Stimulated activated CD8-positive, alpha-beta memory T cell treated with anti-CD3 and anti-CD28 coated beads, Interleukin-15, amount 100 ng/mL, for 1 hour (primary cell): ENCODE measurements at regions not wholly inside any gene's neighbourhood (a gene's known extent, or its start where the extent isn't known, plus 50 kb on each side); places are given as distances from the start of the nearest gene placed in this dataset.

Source experiments
- DNase-seq: peaks from one replicate; pipeline ENCODE4 v3.0.0-alpha.2; 2020; ENCODE audit warnings: low read depth

DNA sequence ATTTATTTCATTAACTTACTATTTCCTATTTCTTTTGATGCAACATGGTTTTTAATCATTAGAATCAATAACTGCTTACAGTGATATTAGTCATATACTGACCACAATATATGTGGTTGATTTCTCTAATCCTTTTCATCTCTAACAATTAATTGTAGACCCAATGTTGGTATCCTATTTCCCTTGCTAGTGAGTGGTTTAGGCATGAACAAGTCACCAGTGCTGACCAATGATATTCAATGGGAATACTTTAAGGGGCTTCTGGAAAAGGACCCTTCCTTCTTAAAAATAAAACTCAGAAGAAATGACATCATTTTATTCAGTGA, 672.4 kb upstream of the GRAMD2B start:
- DNase-seq: no peak

DNA sequence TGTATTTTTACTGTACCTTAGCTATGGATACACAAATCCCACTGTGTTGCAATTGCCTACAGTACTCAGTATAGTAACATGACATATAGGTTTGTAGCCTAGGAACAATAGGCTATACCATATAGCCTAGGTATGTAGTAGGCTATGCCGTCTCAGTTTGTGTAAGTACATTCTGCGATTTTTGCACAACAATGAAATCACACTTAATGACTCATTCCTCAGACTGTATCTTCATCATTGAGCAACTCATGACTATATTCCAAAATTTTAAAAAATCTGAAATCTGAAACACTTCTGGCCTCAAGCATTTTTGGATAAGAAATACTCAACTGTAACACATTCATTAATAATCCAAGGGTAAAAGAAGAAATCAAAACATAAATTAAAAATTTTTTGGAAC, 666.8 kb upstream of the GRAMD2B start:
- DNase-seq: no peak

DNA sequence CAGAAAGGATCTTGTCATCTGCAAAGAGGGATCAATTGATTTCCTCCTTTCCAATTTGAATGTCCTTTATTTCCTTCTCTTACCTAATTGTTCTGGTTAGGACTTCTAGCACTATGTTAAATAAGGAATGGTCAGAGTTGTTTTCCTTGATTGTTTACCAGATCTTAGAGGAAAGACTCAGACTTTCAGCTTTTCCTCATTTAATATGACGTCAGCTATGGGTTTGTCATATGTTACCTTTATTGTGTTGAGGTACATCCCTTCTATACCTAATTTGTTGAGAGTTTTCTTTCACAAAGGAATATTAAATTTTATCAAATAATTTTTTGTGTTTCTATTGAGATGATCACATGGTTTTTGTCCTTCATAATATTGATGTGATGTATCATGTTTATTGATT, 656.5 kb upstream of the GRAMD2B start:
- DNase-seq: no peak

DNA sequence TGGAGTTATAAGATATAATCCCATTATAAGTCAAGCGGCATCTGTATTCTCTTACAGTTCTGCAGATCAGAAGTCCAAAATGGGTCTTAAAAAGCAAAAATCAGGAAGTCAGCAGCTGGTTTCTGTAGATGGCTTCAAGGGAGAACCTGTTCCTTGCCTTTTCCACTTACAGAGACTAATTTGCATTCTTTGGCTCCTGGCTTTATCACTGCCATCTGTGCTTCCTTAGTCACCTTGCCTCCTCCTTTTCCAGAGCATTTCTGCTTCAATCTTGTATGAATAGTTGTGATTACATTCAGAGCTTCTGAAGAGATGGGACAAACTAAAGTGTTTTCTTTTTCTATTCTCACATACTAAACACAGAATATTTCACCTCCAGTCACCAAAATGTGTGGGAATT, 647.3 kb upstream of the GRAMD2B start:
- DNase-seq: no peak

DNA sequence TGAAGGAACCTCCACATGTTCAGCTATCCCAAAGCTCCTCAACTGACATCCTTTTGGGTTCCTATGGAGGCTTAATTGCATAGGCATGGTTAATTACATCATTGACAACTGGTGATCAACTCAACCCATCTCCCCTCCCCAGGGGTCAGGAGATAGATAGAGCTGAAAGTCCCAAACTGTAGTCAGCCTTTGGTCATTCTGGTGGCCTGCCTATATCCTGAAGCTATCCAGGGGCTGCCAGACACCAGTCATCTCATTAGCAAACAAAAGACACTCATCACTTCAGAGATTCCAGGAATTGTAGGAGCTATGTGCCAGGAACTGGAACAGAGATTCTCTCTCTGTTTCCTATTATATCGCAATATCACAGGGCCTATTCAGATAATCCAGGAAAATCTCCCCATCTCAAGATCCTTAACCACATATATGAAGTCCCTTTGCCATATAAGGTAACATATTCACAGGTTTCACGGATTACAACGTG, 646.5 kb upstream of the GRAMD2B start:
- no peak for DNase-seq

DNA sequence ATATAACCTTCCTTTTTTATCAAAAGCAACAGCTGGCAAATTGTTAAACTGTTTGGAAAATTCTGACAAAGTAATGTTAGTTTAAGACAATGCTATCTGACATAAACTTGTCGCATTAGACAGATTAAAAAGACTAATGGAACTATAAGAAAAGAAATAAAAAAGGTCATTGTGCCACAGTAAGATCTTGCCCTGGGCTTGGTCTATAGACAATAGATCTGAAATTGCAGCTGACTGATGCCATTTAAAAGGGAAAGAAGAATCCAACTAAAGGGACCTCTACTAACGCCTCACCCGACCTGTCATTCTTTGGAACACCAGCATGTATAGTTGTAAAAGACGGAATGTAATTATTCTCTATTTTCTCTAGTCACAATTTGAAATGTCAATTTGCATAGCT, 644.4 kb upstream of the GRAMD2B start:
- DNase-seq: no peak

DNA sequence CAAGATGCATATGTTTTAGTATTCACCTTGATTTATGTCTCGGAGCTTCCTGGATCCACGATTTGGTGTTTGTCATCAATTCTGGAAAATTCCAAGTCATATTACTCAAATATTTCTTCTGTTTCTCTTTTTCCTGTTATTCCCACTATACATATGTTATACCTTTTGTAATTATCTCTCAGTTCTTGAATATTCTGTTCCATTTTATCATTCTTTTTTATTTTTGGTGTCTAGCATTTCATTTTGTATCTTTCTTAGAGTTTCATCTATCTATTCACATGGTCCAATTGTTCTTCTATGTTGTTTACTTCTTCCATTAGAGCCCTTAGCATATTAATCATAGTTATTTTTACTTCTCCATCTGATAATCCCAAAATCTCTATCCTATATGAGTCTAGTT, 637.8 kb upstream of the GRAMD2B start:
- DNase-seq: no peak

DNA sequence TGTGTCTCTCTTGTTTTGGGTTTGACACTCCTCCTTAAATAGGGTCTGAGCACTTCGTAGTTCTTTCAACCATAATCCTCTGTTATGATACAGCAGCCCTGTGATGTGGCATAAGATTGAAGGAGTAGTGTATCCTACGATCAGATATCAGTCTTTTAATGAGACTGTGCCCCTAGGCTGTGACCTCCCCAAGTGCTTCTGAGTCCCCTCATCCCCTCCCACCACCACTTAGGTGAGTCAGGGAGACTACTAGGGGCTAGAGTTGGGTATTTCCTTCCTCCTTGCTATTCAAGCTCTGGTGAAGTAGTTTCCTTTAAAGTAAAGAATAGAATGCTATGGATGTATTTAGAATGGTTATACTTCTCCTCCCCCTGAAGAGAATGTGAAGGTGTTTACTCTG, 637.2 kb upstream of the GRAMD2B start:
- DNase-seq: no peak

DNA sequence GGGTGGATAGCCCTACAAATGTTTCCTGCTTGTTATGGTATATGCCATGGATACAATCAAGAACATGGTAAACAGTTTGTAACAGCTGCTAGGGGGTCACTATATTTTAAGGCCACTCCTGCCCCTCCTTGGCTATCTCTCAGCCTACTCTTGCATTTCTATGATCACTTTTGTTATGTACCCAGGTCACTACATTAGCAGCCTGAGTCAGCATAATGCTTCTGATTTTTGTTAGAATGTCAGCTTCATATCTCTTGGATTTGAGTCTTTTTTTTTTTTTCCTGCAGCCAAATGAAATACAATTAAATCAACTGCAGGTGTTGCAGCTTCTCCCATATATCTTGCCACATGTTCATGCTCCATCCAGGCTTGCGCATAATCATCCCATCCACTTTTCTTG, 629.7 kb upstream of the GRAMD2B start:
- DNase-seq: no peak

DNA sequence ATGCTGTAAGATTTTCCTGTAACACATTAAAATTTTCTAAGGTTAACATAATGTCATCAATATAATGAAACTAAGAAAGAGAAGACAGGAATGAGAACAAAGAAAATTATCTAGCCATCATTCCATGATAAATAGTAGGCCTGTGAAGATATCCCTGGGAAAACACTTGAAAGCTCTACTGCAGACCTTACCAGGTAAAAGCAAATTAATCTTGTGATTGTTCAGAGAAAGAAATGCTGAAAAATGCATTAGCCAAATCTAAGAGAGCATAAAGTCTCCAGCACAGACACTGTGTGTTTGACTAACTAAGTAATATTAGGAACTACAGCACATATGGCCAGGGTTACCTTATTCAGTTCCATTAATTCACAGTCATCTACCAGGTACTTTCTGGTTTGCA, 628.3 kb upstream of the GRAMD2B start:
- no peak for DNase-seq

DNA sequence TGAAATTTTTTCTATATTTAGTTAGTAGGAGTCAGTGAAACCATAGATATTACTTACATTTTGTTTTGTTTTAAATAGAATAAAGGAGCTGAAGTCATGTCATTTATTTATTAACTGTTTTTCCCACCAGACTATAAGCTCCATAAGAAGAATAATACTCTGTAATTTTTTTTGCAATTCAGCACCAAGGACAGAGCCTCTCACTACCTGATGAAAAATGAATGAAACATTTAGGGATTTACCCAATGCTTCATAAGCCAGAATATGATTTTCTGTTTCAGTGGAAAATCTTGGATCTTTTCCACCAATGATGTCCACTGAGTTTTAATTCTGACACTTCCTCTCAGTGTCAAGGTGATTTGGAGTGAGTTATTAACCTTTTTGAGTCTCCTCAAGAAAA, 624.9 kb upstream of the GRAMD2B start:
- DNase-seq: no peak

DNA sequence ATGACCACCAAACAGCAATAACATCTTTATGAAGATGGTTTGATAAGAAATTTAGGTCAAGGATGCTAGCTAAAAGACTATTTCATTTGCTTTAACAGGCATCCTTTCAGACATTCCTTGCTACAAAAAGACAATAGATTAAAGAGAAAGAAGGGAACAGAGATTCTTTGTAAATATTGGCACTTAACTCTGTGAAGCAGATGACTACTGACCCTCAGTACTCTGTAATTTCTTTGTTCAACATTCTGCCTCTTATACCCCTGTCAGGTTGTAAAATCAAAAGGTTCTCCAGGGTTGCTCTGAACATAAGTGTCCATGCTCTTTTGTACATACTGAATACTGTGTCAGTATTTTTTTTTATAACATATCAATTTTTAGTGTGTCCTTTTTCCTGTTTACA, 610.6 kb upstream of the GRAMD2B start:
- DNase-seq: no peak

DNA sequence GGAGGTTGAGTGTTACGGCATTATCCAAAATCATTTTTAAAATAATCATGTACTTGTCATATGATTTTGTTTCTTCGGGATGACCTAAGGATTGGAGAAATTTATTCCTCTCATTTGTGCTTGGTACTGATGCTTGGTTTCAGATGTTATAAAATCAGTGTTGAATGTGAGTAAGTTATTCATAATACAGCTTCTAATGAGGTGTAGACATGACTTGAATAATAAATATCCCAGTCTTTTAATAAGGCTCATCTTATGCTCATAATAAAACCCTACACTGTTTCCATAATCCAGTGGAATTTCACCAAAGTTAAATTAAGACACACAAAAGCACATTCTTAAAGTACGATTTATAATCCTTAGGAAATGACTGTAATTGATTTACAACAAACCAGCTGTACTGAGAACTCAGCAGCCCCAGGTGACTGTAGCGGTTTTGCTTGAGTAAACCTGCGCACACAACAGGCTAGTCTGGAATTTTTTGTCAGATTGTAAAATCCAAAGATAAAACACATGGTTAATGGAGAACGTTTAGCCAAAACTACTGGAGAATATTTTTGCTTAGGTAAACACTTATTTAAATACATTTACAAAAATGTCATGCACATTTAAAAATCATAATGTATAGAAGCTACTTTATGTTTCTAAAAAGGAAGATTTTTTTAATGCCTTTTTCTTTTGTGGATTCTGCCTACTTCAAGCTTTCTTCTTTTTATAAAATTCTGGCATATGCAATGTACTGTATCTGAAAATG, 609.8 kb upstream of the GRAMD2B start:
- no peak for DNase-seq

DNA sequence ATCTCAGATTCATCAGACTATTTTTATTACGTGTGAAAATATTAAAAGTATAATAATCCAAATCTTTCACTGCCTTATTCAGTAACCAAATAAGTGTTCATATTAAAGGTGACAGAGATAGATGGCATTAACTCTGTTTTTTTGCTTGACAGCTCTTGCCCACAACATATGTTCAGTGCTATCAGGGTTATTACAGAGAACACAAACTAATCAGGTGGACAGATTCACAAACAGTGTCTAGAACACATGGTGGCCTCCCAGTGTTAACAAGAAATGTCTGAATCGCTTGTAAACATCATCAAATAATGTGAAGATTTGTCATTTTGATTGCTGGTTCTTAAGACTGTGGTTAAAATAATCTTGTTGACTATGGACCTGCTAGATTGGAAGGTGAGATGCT, 609.1 kb upstream of the GRAMD2B start:
- no peak for DNase-seq

DNA sequence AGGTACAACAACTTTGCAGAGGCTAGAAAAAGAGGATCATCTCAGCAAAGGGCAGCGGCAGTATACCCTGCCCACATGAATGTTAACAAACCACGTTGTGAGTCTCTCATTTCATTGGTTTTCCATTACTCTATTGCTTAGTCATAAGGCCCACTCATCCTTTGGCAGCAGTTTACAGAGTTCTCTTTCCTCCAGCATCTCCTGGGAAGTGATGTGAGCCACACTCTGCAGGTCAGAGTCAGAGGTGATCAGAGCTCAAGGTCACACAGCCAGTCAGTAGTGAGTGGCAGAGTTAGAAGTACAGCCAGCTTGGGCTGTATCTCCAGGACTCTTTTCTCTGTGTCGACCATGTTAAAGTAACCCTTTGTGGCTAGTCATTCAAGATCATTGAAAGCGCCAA, 599.6 kb upstream of the GRAMD2B start:
- no peak for DNase-seq

DNA sequence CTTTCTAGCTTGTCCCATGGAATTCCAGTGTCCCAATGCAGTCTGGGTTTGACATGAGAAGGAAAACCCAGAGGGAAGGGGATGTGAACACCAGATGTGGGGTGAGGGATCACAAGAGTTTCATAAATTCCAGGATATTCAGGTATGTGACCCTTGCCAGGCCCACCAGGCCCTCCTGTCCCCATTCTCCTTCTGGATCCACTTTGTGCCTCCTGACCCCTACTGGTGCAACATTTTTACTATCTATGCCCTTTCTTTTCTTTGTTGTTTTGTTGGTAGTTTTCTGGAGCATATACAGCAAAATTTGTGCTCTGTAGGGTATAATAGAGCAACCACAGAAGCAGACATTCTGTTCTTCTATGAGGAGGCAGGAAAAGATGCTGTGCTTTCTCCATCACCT, 597.0 kb upstream of the GRAMD2B start:
- DNase-seq: no peak

DNA sequence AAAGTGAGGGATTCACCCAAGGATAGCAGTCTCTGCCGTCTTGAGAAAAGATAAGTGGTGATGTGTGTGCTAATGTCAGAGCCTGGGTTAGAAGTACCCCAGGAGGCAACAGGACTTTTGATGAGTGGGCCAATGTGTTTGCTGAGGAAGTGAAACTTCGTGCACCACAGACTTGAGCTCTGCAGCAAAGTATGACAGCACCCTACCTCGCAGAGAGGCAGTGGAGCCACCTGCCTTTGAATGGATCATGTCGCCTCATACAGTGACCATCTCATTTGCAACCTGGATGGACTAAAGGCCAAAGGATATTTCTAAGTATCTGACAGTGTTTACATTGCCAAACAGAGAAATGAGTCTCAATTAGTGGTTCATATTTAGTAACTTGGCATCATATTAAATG, 593.9 kb upstream of the GRAMD2B start:
- no peak for DNase-seq

DNA sequence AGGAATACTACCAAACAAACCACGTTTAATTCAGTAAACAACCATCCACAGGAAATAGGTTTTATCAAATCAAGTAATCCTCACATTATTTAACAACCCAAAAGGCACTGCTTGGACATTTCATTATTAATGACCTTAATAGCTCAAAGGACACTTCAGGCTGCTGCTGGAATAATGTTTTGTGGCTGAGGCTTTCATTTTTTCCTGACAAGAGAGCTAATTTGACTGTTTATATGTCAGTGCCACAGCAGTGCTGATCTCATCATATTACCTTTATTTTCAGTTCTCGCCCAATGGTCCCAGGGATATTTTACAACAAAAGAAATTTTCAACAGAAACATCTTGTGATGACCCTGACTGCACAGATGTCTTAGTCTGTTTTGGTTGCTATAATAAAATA, 589.8 kb upstream of the GRAMD2B start:
- no peak for DNase-seq

DNA sequence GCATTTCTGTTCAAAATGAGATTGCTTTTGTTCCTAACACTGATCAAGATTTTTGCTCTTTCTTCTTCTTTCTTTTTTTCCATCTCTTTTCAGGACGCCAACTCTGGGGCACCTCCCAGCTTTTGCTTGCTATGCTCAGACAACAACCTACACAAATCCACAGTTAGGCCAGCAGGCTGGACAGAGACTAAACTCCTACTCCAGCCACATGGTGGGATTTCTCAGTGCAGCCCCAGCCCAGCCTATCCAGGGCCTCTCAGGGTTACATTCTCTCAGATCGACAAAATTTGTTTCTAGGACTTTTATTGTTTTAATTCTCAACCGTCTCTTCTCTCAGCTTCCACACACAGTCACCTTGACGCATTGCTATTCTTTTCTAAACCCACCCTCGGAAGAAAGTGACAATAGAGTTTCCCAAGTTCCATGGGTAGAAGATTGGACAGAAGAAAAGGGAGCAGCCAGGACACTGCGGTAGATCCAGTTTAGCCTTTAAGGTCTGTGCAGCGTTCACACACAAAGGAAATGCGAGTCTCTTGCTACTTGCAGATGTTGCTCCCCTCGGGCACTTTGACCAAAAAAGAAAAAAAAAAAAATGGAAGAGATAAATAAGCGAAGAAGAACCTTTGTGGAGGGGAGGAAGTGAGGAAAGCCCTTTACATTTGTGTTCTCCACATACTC, 588.6 kb upstream of the GRAMD2B start:
- no peak for DNase-seq

DNA sequence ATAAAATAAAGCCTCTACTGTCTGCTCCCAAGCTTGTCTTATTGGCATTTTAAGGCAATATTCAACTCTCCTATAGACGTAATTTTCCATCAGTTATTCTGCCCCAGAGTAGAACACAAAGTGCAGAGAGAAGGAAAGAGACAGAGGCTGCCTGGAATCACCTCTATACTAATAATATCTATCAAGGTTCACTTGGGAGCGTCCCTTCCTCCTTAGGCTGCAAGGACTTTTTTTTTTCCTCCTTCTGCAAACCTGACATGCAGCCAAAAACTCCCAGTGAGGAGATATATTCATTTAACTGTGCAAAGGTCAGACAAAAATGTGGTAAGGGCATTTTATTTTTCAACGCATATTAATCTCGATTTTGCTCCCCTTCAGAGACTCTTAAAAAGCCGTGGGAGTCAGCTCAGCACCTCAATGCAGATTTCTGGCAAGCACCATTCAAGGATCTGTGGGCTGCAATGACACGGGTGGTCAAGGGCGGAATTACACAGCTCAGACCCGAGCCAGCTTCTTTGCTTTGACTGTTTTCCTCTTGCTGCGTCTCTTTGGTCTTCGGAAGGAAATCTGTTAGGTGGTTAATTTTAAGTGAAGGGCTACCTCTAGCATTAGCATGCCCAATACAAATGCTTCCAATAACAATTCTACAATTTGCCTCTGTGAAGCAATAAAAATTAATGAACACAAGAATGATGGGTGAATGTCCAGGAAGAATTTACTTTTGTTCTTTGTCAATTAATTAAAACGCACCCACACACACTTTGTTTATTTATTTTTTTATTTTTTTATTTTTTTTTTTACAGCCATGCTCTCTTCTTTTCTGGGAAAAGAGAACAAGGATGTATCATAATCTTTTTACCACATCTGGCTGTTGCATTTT, 587.7 kb upstream of the GRAMD2B start:
- no peak for DNase-seq

DNA sequence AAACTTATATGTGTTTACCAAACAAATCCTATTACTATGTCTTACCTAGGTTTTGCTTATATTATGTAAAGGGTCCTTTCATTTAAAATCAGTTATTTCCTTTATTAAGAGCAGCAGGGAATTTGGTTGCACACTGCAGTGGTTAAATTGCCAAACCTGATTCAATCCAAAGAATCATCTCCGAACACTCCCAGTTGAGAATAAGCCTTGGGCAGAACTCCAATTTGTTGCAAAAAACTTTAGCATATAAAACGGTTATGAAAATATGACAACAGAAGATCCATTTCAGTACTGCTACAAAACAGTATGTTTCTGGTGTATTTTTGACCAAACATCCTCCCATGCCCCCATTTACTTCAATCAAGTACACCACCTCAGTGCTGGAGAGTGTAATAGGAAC, 587.0 kb upstream of the GRAMD2B start:
- DNase-seq: no peak

DNA sequence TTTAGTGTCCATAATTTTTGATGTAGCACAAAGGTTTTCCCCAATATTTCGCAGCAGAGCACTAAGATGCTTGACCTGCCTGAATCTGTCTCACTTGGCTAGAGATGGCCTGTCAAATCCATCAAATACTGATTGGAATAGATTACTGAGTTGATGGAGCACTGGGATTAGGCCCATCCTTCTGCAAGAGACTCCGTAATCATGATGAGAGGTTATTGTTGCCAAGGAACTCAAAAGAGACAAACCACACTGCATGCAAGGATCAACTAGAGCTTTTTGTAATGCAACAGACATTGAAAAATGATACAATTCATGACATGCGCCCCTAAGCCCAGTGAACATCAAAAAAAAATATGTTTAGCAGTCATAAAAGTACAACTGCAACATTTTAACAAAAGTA, 585.3 kb upstream of the GRAMD2B start:
- no peak for DNase-seq

DNA sequence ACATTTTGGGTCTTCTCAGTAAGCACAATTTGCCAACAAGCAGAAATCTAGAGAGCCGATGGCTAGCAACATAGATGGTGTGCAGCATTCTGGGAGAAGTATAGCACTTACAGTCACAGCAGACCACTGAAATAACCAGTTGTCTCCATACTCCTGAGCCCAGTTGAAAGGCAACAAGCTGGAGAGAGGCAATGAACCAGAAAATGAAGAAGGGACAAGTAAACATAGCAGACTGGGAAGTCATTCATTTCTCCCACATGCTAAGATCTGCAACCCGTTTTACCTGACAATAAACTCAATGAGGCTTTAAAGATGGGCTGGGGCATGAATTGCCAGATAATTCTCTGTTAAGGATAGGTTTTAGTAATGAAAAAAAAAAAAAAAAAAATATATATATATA, 575.6 kb upstream of the GRAMD2B start:
- DNase-seq: no peak
